DND-41 (cell line): ENCODE measurements at regions not wholly inside any gene's neighbourhood (a gene's known extent, or its start where the extent isn't known, plus 50 kb on each side); places are given as distances from the start of the nearest gene placed in this dataset.

Experiments
- EZH2 ChIP-seq: IDR thresholded peaks from 3 replicates; pipeline ENCODE4 v1.6.1; 2012; ENCODE audit warnings: borderline replicate concordance, low read depth, mild to moderate bottlenecking, moderate library complexity, low read length, inconsistent platforms; ENCODE audit not compliant: severe bottlenecking
- TF ChIP-seq, protein P1 (sequence below): IDR thresholded peaks from 2 replicates; pipeline ENCODE4 v1.5.1; 2012; ENCODE audit warnings: borderline replicate concordance, low read length, moderate library complexity, mild to moderate bottlenecking; ENCODE audit not compliant: poor library complexity, severe bottlenecking; ENCODE audit errors: extremely low read depth

DNA sequence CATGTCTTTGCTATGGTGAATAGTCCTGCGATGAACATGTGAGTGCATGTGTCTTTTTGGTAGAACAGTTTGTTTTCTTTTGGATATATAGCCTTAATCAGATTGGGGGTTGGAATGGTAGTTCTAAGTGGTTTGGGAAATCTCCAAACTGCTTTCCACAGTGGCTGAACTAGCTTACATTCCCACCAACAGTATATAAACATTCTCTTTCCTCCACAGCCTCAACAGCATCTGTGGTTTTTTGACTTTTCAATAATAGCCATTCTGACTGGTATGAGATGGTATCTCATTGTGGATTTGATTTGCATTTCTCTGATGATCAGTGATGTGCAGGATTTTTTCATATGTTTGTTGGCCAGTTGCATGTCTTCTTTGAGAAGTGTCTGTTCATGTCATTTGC lies 112.2 kb upstream of the SESTD1 start:
- TF ChIP-seq, protein P1, sequence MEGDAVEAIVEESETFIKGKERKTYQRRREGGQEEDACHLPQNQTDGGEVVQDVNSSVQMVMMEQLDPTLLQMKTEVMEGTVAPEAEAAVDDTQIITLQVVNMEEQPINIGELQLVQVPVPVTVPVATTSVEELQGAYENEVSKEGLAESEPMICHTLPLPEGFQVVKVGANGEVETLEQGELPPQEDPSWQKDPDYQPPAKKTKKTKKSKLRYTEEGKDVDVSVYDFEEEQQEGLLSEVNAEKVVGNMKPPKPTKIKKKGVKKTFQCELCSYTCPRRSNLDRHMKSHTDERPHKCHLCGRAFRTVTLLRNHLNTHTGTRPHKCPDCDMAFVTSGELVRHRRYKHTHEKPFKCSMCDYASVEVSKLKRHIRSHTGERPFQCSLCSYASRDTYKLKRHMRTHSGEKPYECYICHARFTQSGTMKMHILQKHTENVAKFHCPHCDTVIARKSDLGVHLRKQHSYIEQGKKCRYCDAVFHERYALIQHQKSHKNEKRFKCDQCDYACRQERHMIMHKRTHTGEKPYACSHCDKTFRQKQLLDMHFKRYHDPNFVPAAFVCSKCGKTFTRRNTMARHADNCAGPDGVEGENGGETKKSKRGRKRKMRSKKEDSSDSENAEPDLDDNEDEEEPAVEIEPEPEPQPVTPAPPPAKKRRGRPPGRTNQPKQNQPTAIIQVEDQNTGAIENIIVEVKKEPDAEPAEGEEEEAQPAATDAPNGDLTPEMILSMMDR = no peak
- TF ChIP-seq EZH2 = no peak
